NB4 (cell line): ENCODE measurements at regions not wholly inside any gene's neighbourhood (a gene's known extent, or its start where the extent isn't known, plus 50 kb on each side); places are given as distances from the start of the nearest gene placed in this dataset.
"Not testable (repeated sequence)": the region's sequence is repeated elsewhere in the genome, so short reads cannot be mapped to it uniquely, and the experiment has no call there.

Experiments
- DNase-seq: peaks from one replicate; pipeline ENCODE4 v3.0.0; 2010; ENCODE audit warnings: low read depth
- H3K4me3 ChIP-seq: one replicate; pipeline ENCODE4 v1.5.1; 2011; ENCODE audit warnings: mild to moderate bottlenecking, low read depth, low read length, moderate library complexity
- MYC ChIP-seq: IDR thresholded peaks from 2 replicates; pipeline ENCODE4 v1.6.1; 2011; ENCODE audit warnings: low read depth, low read length
- POLR2A ChIP-seq: IDR thresholded peaks from 2 replicates; pipeline ENCODE4 v1.6.1; 2011; ENCODE audit warnings: mild to moderate bottlenecking; ENCODE audit not compliant: insufficient read length; ENCODE audit errors: extremely low read depth
- TF ChIP-seq, protein P1 (sequence below): IDR thresholded peaks from one replicate; pipeline ENCODE4 v1.5.1; 2012; ENCODE audit warnings: low read depth, low read length
- TF ChIP-seq, protein P2 (sequence below): IDR thresholded peaks from 2 replicates; pipeline ENCODE4 v1.6.1; 2011; ENCODE audit warnings: low read depth, low read length

DNA sequence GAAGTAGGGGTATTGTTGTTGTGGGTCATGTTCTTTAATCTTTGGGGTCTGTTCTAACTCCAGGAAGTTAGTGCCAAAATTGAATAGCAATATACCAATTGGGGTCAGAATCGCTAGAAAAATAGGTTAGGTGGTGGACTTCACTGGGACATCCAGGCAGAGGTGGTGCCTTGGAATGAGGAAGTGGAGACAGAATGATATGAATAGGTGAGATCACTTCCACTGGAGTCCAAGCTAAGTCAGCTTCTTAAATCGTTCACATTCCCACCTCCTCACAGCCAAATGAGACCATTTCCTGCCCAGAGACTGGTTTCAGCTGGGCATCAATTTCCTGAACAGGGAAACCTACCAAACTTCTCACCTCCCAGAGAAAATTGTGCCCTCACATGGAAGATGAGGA lies 137.8 kb upstream of the RAB4A start:
- TF ChIP-seq, protein P1, sequence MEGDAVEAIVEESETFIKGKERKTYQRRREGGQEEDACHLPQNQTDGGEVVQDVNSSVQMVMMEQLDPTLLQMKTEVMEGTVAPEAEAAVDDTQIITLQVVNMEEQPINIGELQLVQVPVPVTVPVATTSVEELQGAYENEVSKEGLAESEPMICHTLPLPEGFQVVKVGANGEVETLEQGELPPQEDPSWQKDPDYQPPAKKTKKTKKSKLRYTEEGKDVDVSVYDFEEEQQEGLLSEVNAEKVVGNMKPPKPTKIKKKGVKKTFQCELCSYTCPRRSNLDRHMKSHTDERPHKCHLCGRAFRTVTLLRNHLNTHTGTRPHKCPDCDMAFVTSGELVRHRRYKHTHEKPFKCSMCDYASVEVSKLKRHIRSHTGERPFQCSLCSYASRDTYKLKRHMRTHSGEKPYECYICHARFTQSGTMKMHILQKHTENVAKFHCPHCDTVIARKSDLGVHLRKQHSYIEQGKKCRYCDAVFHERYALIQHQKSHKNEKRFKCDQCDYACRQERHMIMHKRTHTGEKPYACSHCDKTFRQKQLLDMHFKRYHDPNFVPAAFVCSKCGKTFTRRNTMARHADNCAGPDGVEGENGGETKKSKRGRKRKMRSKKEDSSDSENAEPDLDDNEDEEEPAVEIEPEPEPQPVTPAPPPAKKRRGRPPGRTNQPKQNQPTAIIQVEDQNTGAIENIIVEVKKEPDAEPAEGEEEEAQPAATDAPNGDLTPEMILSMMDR: no peak
- TF ChIP-seq, protein P2, sequence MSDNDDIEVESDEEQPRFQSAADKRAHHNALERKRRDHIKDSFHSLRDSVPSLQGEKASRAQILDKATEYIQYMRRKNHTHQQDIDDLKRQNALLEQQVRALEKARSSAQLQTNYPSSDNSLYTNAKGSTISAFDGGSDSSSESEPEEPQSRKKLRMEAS: no peak
- no peak for TF ChIP-seq POLR2A
- no peak for TF ChIP-seq MYC
- no peak for DNase-seq
- H3K4me3 ChIP-seq: no peak overlapping the region

DNA sequence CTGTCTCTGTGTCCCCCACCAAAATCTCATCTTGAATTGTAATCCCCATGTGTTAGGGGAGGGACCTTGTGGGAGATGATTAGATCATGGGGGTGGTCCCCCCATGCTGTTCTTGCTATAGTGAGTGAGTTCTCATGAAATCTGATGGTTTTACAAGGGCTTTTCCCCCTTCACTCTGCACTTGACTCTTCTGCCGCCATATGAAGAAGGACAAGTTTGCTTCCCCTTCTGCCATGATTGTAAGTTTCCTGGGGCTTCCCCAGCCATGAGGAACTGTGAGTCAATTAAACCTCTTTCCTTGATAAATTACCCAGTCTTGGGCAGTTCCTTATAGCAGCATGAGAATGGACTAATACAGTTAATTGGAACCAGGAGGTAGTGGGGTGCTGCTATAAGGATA lies 137.1 kb upstream of the RAB4A start:
- no peak overlapping the region for H3K4me3 ChIP-seq
- TF ChIP-seq, protein P1: no peak
- TF ChIP-seq, protein P2: no peak
- TF ChIP-seq MYC: no peak
- no peak for TF ChIP-seq POLR2A
- no peak for DNase-seq

DNA sequence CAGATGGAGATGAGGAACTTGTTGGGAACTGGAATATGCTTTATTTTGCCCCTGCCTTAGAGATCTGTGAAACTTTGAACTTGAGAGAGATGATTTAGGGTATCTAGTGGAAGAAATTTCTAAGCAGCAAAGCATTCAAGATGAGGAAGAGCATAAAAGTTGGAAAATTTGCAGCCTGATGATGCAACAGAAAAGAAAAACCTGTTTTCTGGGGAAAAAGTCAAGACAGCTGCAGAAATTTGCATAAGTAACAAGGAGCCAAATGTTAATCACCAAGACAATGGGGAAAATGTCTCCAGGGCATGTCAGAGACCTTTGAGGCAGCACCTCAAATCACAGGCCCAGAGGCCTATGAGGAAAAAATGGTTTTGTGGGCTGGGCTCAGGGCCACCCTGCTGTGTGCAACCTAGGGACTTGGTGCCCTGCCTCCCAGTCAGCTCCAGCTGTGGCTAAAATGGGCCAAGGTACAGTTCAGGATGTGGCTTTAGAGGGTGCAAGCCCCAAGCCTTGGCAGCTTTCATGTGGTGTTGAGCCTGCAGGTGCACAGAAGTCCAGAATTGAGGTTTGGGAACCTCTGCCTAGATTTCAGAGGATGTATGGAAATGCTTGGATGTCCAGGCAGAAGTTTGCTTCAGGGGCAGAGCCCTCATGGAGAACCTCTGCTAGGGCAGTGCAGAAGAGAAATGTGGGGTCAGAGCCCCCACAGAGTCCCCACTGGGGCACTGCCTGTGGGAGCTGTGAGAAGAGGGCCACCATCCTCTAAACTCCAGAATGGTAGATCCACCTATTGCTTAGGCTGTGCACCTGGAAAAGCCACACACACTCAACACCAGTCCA lies 136.3 kb upstream of the RAB4A start:
- not testable (repeated sequence) for H3K4me3 ChIP-seq, DNase-seq

DNA sequence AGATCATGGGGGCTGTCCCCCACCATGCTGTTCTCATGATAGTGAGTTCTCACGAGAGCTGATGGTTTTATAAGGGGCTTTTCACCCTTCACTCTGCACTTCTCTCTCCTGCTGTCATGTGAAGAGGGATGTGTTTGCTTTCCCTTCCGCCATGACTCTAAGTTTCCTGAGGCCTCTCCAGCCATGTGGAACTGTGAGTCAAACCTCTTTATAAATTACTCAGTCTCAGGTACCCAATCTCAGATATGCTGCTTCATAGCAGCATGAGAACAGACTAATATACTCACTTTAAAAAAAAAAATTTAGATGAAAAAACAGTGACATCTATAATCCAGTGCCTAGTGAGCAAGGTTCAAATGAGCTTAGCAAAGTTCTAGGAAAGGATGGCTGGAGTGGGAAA lies 135.1 kb upstream of the RAB4A start:
- TF ChIP-seq, protein P2: no peak
- TF ChIP-seq POLR2A: no peak
- TF ChIP-seq, protein P1: no peak
- no peak for DNase-seq
- no peak overlapping the region for H3K4me3 ChIP-seq

DNA sequence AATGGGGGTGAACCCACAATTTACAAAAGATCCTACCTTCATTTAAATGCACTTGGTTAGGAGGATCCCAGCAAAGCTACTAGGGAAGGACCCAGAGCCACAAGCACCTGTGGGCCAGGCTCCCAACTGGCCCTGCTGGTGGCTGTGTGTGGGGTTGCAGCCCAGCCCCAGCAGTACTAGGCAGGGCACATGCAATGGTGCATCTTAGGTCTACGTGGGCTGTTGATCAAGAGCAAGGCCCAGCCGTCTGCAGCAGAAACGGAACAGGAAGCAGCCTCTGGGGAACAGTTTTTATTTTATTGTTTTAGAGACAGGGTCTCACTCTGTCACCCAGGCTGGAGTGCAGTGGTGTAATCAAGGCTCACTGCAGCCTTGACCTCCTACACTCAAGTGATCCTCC lies 134.1 kb upstream of the RAB4A start:
- peak; percentile 90 for DNase-seq
- TF ChIP-seq, protein P1: no peak
- peak; percentile 17; the same call in 1 of the 2 replicates for TF ChIP-seq MYC
- no peak overlapping the region for H3K4me3 ChIP-seq

DNA sequence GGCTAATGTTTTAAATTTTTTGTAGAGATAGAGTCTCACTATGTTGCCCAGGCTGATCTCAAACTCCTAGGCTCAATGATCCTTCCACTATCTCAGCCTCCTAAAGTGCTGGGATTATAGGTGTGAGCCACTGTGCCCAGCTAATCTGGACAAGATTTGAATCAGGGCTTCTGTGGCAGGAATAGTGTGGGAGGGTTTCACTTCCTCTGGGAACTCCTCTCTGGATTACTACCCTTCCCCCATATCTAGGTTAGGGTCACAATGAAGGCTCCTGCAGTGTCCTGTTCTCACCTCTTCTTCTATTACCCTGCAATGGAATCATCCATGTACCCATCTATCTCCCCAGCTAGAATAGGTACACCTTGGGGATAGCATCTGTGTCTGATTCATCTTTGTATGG lies 133.6 kb upstream of the RAB4A start:
- H3K4me3 ChIP-seq: no peak overlapping the region
- TF ChIP-seq, protein P1: no peak
- TF ChIP-seq POLR2A (no peak), MYC (no peak)
- TF ChIP-seq, protein P2: no peak
- DNase-seq: no peak
